Trophoblast cell (in vitro differentiated cells and primary cell): ENCODE measurements at regions not wholly inside any gene's neighbourhood (a gene's known extent, or its start where the extent isn't known, plus 50 kb on each side); places are given as distances from the start of the nearest gene placed in this dataset.
A peak's percentile ranks its signal among the peaks of the same experiment; 100 is the strongest.

ENCODE experiments used
- DNase-seq, 2 donors: peaks; one replicate each; pipeline ENCODE4 v3.0.0-alpha.2; 2016
- H2AFZ ChIP-seq: 2 replicates; pipeline ENCODE4 v1.6.1; 2013; ENCODE audit warnings: low read length, moderate library complexity, mild to moderate bottlenecking; ENCODE audit not compliant: insufficient read depth, poor library complexity
- H2AK5ac ChIP-seq: 2 replicates; pipeline ENCODE4 v1.6.1; 2013; ENCODE audit warnings: mild to moderate bottlenecking, low read length
- H2BK120ac ChIP-seq: 2 replicates; pipeline ENCODE4 v1.6.1; 2013; ENCODE audit warnings: low read length, mild to moderate bottlenecking, moderate library complexity; ENCODE audit not compliant: insufficient read depth, poor library complexity
- H2BK12ac ChIP-seq: 2 replicates; pipeline ENCODE4 v1.6.1; 2013; ENCODE audit warnings: mild to moderate bottlenecking, low read length, moderate library complexity
- H2BK5ac ChIP-seq: 2 replicates; pipeline ENCODE4 v1.6.1; 2013; ENCODE audit warnings: low read length, low read depth, moderate library complexity, mild to moderate bottlenecking; ENCODE audit not compliant: poor library complexity
- H3K14ac ChIP-seq: 2 replicates; pipeline ENCODE4 v1.6.1; 2013; ENCODE audit warnings: mild to moderate bottlenecking, low read length
- H3K18ac ChIP-seq: 2 replicates; pipeline ENCODE4 v1.6.1; 2013; ENCODE audit warnings: mild to moderate bottlenecking, low read length
- H3K23ac ChIP-seq: 2 replicates; pipeline ENCODE4 v1.6.1; 2013; ENCODE audit warnings: low read length
- H3K27ac ChIP-seq: 2 replicates; pipeline ENCODE4 v1.5.1; 2013; ENCODE audit warnings: low read depth, mild to moderate bottlenecking, inconsistent platforms, low read length, moderate library complexity
- H3K27me3 ChIP-seq: 2 replicates; pipeline ENCODE4 v1.6.1; 2013; ENCODE audit warnings: inconsistent platforms, mild to moderate bottlenecking, low read length, moderate library complexity; ENCODE audit not compliant: insufficient read depth
- H3K36me3 ChIP-seq, 2 experiments: 1 replicate in 1 of 2; 2 replicates in 1 of 2; pipeline ENCODE4 v1.6.1; 2013; ENCODE audit warnings: low read length in 2 of 2, mild to moderate bottlenecking in 2 of 2, moderate library complexity in 1 of 2; ENCODE audit not compliant: insufficient read depth in 2 of 2, control insufficient read depth in 1 of 2
- H3K4ac ChIP-seq: 2 replicates; pipeline ENCODE4 v1.6.1; 2013; ENCODE audit warnings: low read depth, mild to moderate bottlenecking, low read length, moderate library complexity
- H3K4me1 ChIP-seq, 2 experiments: 1 replicate in 1 of 2; 2 replicates in 1 of 2; pipeline ENCODE4 v1.6.1; 2013; ENCODE audit warnings: low read length in 2 of 2, mild to moderate bottlenecking in 2 of 2, moderate library complexity in 1 of 2; ENCODE audit not compliant: insufficient read depth in 2 of 2, control insufficient read depth in 1 of 2
- H3K4me2 ChIP-seq: 2 replicates; pipeline ENCODE4 v1.6.1; 2013; ENCODE audit warnings: inconsistent platforms, mild to moderate bottlenecking, low read length, moderate library complexity
- H3K4me3 ChIP-seq: 2 replicates; pipeline ENCODE4 v1.5.1; 2013; ENCODE audit warnings: mild to moderate bottlenecking, low read depth, low read length, inconsistent platforms
- H3K79me1 ChIP-seq: one replicate; pipeline ENCODE4 v1.6.1; 2013; ENCODE audit warnings: low read length
- H3K79me2 ChIP-seq: 2 replicates; pipeline ENCODE4 v1.6.1; 2013; ENCODE audit warnings: low read length, mild to moderate bottlenecking; ENCODE audit not compliant: control insufficient read depth, insufficient read depth, poor library complexity
- H3K9ac ChIP-seq: 2 replicates; pipeline ENCODE4 v1.6.1; 2013; ENCODE audit warnings: mild to moderate bottlenecking, low read length
- H3K9me3 ChIP-seq: 2 replicates; pipeline ENCODE4 v1.6.1; 2013; ENCODE audit warnings: low read depth, mild to moderate bottlenecking, control low read depth, inconsistent platforms, low read length; ENCODE audit not compliant: insufficient read depth
- H4K12ac ChIP-seq: 2 replicates; pipeline ENCODE4 v1.6.1; 2013; ENCODE audit warnings: low read depth, mild to moderate bottlenecking, low read length, moderate library complexity
- H4K8ac ChIP-seq: 2 replicates; pipeline ENCODE4 v1.6.1; 2013; ENCODE audit warnings: low read depth, mild to moderate bottlenecking, low read length, moderate library complexity
- H4K91ac ChIP-seq: one replicate; pipeline ENCODE4 v1.6.1; 2013; ENCODE audit warnings: low read depth, mild to moderate bottlenecking, low read length, moderate library complexity
- WGBS: extraction: QIAGEN DNeasy Blood & Tissue Kit; methylation state at CpG from one replicate; pipeline ENCODE4 v1.1.7; 2013; ENCODE audit warnings: missing lambda C conversion rate; ENCODE audit not compliant: insufficient read length, insufficient coverage; ENCODE audit errors: extremely low coverage; 5-methylcytosine and 5-hydroxymethylcytosine counted together

- Histone ChIP-seq H3K79me1 (no peaks in the 10 kb centered on the region), H3K27me3 (no peaks in the 10 kb centered on the region), H3K9ac (no peak overlapping the region), H2AK5ac (no peak overlapping the region), H3K18ac (no peak overlapping the region), H2BK5ac (no peak overlapping the region), H3K23ac (no peak overlapping the region), H3K36me3 (no peaks in the 10 kb centered on the region), H3K4ac (no peak overlapping the region), H4K12ac (no peak overlapping the region), H3K4me1 (no peaks in the 10 kb centered on the region), H3K79me2 (no peaks in the 10 kb centered on the region), H4K8ac (no peak overlapping the region), H4K91ac (no peak overlapping the region), H2AFZ (no peak overlapping the region), H3K4me3 (no peak overlapping the region), H3K9me3 (no peaks in the 10 kb centered on the region), H2BK120ac (no peak overlapping the region), H3K14ac (no peak overlapping the region), H2BK12ac (no peak overlapping the region), H3K27ac (no peak overlapping the region), H3K4me2 (no peak overlapping the region)
- WGBS = no CpG with 5 or more reads among the region's 4 CpGs
- no peak for DNase-seq
Measured at GRCh38 chr18:27497246-27497645, 312.1 kb upstream of the CHST9 start.

DNA sequence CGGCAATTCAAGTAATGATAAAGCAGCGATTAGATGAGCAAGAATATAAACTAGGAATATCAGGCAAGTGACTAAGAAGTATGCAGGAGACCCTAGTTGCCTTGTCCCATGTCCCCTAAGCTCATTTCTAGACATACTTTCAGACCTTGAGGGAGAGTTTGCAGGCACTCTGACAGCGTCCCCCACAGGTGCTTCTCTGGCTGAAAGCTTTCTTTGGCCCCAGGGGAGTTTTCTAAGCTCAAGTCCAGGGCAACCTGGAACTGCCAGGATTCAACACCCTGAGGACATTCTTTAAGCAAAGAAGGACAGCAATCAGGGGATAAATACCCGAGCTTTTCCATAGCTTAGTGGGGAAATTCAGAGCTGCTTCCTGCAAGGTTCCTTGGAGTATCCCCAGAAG is 308.1 kb upstream of the CHST9 start:
- H2AFZ ChIP-seq = no peak overlapping the region
- no peak overlapping the region for H4K91ac ChIP-seq
- no peak overlapping the region for H3K14ac ChIP-seq
- H3K18ac ChIP-seq = no peak overlapping the region
- no peak overlapping the region for H4K8ac ChIP-seq
- H2AK5ac ChIP-seq = no peak overlapping the region
- H3K4ac ChIP-seq = no peak overlapping the region
- H2BK120ac ChIP-seq = no peak overlapping the region
- no peak overlapping the region for H2BK12ac ChIP-seq
- WGBS = no CpG with 5 or more reads among the region's 4 CpGs
- no peak overlapping the region for H3K4me3 ChIP-seq
- no peak overlapping the region for H2BK5ac ChIP-seq
- H3K4me2 ChIP-seq = no peak overlapping the region
- peaks cover 0 to 3% of the 10 kb centered on the region in 2 experiments for H3K4me1 ChIP-seq
- H3K23ac ChIP-seq = no peak overlapping the region
- H3K27me3 ChIP-seq = no peaks in the 10 kb centered on the region
- no peak overlapping the region for H3K27ac ChIP-seq
- H3K79me2 ChIP-seq = no peaks in the 10 kb centered on the region
- no peaks in the 10 kb centered on the region for H3K79me1 ChIP-seq
- no peak overlapping the region for H3K9ac ChIP-seq
- no peak for DNase-seq
- no peaks in the 10 kb centered on the region for H3K9me3 ChIP-seq
- no peaks in the 10 kb centered on the region for H3K36me3 ChIP-seq
- H4K12ac ChIP-seq = no peak overlapping the region

DNA sequence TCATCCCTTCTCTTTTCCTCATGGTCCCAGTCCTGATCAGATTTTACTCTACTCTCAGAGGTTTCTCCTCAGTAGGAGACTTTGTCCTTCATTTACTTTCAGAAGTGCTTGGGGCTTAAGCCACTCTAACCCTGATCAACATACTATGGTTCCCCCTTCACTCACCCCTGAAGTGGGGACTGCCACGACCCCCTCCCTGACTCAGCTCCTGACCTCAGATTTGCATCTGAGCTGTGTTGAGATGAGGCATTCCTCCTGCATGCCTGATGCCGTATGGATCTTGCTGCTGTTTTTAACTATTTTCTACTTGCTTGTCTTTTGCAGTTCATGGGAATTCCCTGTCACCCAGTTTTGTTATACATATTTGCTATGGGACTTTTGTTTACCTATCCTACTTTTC is 306.7 kb upstream of the CHST9 start:
- WGBS = no CpG with 5 or more reads among the region's 2 CpGs
- Histone ChIP-seq H3K23ac (no peak overlapping the region), H2AK5ac (no peak overlapping the region), H2BK5ac (no peak overlapping the region), H3K79me2 (no peaks in the 10 kb centered on the region), H4K12ac (no peak overlapping the region), H2BK12ac (no peak overlapping the region), H3K9me3 (no peaks in the 10 kb centered on the region), H2AFZ (no peak overlapping the region), H3K18ac (no peak overlapping the region), H3K4me3 (no peak overlapping the region), H3K36me3 (no peaks in the 10 kb centered on the region), H3K27ac (no peak overlapping the region), H3K4ac (no peak overlapping the region), H2BK120ac (no peak overlapping the region), H3K9ac (no peak overlapping the region), H4K8ac (no peak overlapping the region), H3K4me1 (peaks cover 0 to 3% of the 10 kb centered on the region in 2 experiments), H3K79me1 (no peaks in the 10 kb centered on the region), H3K14ac (no peak overlapping the region), H4K91ac (no peak overlapping the region), H3K27me3 (no peaks in the 10 kb centered on the region), H3K4me2 (no peak overlapping the region)
- DNase-seq = no peak

- H3K36me3 ChIP-seq = no peaks in the 10 kb centered on the region
- no peak overlapping the region for H3K14ac ChIP-seq
- H3K79me2 ChIP-seq = no peaks in the 10 kb centered on the region
- no peak overlapping the region for H2AK5ac ChIP-seq
- no peaks in the 10 kb centered on the region for H3K4me1 ChIP-seq
- no peak overlapping the region for H3K4me3 ChIP-seq
- H4K12ac ChIP-seq = no peak overlapping the region
- H3K18ac ChIP-seq = no peak overlapping the region
- no peaks in the 10 kb centered on the region for H3K79me1 ChIP-seq
- no peak overlapping the region for H2BK120ac ChIP-seq
- H4K91ac ChIP-seq = no peak overlapping the region
- no peak overlapping the region for H2BK12ac ChIP-seq
- H3K27ac ChIP-seq = no peak overlapping the region
- no peak overlapping the region for H4K8ac ChIP-seq
- no peaks in the 10 kb centered on the region for H3K9me3 ChIP-seq
- no peak overlapping the region for H2AFZ ChIP-seq
- WGBS = 100% methylated on average over 2 of the region's 4 CpGs
- H3K4ac ChIP-seq = no peak overlapping the region
- no peak overlapping the region for H3K9ac ChIP-seq
- DNase-seq = peak in 1 of 2 donors; percentile 9
- no peak overlapping the region for H3K4me2 ChIP-seq
- H3K23ac ChIP-seq = no peak overlapping the region
- H2BK5ac ChIP-seq = no peak overlapping the region
- H3K27me3 ChIP-seq = no peaks in the 10 kb centered on the region
Measured at GRCh38 chr18:27483276-27483675, 298.2 kb upstream of the CHST9 start.
